ENCODE measurements at regions not wholly inside any gene's neighbourhood (a gene's known extent, or its start where the extent isn't known, plus 50 kb on each side); places are given as distances from the start of the nearest gene placed in this dataset.
"Not testable (repeated sequence)": the region's sequence is repeated elsewhere in the genome, so short reads cannot be mapped to it uniquely, and the experiment has no call there.

DNA sequence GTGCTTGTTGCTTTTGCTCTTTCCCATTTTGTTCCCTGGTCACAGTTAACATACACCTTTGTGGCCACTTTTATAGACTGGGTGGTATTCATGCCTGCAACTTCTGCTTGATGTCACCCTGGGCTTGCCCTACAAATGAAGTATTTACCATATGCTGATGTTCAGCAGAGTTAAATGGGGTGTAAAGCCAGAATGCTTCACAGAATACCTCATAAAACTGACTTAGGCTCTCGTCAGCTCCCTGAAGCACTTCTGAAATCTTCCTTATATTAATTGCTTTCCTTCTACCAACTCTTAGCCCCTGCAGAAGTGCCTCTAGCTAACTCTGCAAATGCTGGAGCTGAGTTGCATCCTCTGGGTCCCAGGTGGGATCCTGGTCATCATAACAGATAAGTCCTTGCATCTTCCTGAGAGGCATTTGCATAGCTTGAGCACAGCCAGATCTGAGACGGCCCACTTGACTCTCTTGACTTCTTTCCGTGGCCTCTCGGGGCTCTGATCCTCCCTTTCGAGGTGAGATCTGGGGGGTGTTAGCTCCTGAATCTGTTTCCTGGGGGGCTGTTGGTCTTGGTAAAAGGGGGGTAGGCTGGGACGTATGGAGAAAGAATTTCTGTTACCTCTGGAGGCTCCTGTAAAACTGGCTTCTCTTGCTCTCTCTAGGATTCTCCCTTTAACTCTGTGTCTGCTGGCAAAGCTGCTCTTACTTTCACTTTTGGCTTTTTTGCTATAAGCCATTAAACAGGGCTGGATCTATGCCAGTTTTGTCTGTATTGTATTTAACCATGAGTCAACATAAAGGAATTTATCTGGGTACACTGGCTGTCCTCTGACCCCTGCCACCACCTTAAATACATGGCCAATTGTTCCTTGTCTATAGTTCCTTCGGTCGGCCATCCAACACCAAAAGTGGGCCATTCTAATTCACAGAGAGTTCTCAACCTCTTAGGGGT, 223.0 kb upstream of the SYNCRIP start:
- peak; percentile 77 for DNase-seq (ENCODE audit: low read depth, low spot score)

DNA sequence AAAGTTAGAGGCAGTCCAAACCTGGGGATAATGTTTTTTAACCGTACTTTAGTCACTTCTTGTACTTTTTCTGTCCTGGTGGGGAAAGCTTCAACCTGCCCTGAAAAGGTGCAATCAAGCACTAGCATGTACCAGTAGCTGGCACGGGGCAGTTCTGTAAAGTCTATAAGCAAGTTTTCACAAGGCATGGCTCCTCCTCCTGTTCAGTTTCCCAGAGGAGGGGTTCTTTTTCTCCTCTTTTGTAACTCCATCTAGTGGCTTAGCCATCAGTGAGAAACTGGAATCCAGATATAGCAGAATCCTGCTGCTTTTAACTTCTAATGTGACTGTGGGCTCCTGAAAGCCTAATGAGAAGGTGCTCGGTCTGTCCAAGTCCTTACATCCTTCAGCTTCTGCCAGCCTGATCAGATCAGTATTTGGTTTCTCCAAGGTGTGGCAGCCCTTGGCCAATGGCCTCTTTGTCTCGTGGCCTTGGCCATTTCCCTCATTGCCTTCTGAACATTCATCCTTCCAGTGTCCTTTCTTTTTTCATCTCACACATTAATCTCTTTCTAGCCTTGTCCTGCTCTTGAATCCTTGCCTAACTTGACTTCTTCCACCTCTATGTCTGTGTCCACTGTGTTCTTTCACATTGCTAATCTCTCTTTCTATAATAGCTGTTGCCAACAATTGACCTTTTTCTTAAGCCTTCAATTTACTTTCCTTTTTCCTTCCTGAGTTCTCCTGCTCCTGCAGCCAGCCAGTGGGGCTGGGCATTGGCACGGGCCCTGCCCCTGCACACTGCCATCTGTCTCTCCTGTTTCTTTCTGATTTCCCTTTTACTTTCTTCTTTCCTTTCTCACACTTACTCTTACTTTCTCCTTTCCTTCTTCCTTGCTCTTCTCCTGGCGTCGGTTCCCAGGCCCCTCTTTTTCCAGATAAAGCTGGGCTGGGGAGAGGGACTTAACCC, 222.0 kb upstream of the SYNCRIP start:
- peak; percentile 20 for DNase-seq (ENCODE audit: low read depth, low spot score)

DNA sequence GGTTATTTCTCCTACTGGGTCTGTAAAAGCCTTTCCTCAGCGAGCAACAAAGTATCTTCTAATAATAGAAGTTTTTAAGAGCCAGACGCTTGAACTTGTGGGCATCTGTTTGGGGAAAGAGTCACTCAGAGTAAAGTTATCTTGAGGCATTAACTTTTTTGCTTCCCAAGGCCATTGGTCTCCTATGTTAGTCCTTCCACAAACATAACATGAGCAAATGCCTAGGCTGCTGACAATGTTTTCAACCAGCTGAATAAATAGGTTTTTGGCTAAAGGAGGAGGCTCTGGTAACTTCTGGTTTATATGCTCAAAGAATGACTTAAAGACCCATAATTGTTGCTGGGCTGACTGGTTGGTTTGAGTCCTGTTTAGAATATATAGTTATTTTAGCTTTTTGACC, 213.5 kb upstream of the SYNCRIP start:
- DNase-seq (ENCODE audit: low read depth, low spot score), result no peak

DNA sequence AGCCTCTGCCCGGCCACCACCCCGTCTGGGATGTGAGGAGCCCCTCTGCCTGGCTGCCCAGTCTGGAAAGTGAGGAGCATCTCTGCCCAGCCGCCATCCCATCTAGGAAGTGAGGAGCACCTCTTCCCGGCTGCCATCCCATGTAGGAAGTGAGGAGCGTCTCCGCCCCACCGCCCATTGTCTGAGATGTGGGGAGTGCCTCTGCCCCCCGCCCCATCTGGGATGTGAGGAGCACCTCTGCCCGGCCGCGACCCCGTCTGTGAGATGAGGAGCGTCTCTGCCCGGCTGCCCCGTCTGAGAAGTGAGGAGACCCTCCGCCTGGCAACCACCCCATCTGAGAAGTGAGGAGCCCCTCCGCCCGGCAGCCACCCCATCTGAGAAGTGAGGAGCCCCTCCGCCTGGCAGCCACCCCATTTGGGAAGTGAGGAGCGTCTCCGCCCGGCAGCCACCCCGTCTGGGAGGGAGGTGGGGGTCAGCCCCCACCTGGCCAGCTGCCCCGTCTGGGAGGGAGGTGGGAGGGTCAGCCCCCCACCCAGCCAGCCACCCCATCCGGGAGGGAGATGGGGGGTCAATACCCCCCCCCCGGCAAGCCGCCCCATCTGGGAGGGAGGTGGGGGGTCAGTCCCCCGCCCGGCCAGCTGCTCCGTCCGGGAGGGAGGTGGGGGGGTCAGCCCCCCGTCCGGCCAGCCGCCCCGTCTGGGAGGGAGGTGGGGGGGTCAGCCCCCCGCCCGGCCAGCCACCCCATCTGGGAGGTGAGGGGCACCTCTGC, 195.8 kb upstream of the SYNCRIP start:
- DNase-seq (ENCODE audit: low read depth, low spot score), result not testable (repeated sequence)

DNA sequence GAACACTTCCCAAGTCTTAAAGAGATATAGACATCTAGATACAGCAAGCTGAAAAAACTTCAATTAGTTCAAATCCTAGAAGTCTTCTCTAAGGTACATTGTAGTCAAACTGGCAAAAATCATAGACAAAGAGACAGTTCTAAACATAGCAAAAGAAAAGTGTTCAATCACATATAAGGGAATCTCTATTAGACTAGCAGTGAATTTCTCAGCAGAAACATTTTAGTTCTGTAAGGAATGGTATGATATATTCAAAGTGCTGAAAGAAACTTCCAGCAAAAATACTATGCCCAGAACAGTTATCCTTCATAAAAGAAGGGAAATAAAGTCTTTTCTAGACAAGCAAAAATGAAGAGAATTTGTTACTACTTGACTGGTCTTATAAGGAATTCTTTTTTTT, 186.3 kb upstream of the SYNCRIP start:
- DNase-seq (ENCODE audit: low read depth, low spot score), result no peak

DNA sequence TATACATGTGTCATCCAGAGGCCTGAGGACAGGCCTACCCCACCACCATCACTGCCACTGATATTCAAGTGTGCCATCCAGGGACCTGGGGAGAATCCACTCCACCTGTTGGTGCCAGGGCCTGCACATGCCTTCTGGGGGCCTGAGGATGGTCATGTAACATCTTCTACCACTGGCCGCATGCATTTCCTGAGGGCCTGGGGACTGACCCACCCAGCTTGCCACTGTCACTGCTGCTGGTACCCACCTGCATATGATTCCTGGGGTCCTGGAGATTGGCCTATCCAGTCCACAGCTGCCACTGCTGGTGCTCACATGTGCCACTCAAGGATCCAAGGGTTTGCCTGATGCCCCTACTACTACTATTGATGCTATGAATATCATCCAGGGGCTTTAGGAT, 184.3 kb upstream of the SYNCRIP start:
- DNase-seq (ENCODE audit: low read depth, low spot score), result no peak

DNA sequence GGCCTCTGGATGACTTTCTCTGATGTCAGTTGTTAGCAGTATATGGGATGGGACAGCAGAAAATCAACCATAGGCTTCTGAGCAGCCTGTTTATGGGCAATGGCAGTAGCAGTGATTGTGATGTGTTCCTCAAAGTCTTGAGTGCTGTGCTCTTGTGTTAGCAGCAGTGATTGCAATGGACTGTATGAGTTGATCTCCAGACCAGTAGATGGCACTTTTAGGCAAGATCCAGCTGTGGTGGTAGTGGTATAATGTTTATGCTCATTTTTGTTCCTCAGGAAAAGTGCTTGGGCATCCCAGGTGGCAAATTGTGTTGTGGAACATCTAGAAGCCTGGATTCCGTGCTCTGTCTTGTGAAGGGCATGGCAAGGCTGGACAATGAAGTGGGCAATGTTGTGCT, 181.6 kb upstream of the SYNCRIP start:
- no peak for DNase-seq (ENCODE audit: low read depth, low spot score)

DNA sequence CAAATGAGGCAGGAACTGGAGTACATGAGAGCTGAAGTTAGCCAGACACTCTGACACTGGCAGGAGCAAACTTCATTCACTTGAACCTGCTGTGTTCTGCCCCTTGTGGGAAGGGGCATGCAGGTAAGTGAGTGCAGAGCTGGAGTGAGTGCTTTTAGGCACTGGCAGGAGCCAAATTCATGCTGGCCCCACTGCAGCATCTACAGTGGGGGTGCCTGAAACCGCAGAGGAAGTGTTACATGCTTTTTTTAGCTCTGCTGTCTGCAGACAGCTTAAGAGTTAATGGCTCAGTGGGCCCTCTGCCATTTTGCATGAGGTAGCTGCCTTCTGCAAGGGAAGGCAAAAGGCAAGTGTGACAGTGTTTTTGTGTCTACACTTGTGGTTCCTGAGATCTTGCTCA, 167.9 kb upstream of the SYNCRIP start:
- no peak for DNase-seq (ENCODE audit: low read depth, low spot score)

DNA sequence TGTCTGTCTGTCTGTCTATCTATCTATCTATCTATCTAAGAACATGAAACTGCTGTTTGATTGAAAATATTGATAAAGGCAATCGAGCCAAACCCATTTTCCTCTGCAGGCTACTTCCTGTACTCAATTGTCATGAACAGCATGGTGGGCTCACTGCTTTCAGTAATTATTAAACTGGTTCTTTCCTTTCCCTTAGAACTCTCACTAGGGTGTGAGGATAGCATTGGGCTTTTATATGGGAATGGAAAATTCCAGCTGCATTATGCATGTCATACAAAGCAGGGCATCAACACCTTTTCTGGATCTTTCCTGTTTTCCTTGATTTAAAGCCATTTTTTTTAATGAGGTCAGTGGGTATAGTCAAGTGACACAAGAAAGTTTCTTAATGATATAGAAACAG, 161.0 kb upstream of the SYNCRIP start:
- DNase-seq (ENCODE audit: low read depth, low spot score), result no peak

DNA sequence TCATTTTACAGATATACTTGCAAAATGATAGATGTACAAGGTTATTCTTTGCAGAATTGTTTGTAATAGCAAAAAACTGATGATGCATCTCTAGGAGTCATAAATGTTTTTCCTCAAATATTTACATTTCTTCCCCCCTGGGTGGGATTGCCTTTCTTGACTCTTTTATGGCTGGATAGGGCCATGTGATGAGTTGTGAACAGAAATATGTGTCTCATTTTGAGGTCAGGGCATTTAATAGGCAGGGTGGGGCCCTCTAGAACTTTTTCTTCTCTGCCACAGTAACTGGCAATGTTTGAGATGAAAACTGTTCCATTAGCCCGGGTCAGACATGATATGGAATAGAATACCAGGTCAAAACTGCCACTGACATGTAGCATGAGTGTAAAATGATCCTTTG, 159.5 kb upstream of the SYNCRIP start:
- DNase-seq (ENCODE audit: low read depth, low spot score), result no peak

DNA sequence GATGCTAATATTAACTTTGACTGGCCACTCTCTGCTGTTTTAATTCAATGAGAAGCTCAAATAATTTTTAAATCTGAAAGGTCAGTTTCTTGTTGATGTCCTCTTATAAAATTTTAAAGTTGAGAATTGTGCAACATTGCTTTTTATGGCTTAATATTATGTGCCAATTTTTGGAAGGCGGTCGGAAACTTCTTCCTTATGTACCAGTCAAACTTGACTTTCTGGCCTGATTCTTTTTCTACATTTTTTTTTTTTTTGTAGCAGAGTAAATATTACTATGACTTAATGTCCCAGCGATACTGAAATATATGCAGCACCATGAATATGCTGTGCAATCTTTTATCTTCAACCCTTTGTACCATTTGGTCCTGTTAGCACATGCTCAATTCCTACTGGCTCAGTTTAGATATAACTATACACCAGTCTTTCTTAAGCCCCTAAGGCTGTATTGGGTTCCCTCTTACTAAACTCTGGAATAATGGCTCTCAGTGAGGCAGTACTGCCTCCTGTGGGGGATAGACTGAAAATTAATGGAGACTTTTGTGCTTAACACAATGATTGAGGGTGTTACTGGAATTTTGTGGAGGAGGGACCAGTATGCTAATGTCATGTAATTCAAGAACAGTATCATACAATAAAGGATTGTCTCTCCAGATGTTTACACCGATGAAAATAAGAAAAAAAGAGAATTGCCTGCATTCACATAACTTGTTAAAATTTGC, 156.4 kb upstream of the SYNCRIP start:
- no peak for DNase-seq (ENCODE audit: low read depth, low spot score)

DNA sequence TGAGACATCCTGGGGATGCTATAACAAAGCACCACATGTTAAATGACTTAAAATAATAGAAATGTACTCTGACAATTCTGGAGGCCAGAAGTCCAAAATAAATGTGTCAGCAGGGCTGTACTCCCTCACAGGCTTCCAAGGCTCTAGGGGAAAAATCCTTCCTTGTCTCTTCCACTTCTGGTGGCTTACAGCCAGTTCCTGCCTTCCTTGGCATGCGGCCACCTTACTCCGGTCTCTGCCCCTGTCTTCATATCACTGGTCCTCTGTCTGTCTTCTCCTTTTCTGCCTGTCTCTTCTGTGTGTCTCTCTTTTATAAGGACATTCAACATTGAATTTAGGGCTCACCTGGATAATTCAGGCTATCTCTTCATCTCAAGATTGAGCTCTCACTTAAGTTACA, 155.3 kb upstream of the SYNCRIP start:
- no peak for DNase-seq (ENCODE audit: low read depth, low spot score)

DNA sequence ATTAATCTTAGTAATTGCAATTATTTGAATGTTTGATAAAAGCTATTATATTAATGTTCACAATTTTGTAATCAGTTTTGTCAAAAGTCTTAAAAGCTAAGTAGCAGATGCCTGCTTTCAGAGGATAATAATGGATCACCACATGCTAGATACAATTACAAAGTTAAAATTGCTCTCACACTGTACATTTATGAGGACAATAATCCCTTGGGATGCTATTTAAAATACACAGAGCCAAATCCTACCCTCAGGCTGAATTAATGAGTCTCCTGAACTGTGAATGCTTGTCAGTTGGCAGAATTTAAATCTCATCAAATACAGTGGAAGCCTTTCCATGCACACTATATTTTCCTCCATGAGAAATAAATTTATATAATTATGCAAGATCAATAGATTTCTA, 153.3 kb upstream of the SYNCRIP start:
- DNase-seq (ENCODE audit: low read depth, low spot score), result no peak

DNA sequence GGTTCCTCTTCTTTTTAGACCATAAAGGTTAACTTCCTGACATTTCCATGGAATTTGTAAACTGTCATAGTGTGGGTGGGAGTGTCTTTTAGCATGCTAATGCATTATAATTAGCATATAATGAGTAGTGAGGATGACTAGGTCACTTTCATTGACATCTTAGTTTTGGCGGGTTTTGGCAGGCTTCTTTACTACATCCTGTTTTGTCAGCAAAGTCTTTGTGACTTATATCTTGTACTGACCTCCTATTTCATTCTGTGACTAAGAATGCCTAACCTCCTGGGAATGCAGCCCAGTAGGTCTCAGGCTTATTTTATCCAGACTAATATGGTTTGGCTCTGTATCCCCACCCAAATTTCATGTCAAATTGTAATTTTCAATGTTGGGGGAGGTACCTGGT, 149.6 kb upstream of the SYNCRIP start:
- no peak for DNase-seq (ENCODE audit: low read depth, low spot score)

DNA sequence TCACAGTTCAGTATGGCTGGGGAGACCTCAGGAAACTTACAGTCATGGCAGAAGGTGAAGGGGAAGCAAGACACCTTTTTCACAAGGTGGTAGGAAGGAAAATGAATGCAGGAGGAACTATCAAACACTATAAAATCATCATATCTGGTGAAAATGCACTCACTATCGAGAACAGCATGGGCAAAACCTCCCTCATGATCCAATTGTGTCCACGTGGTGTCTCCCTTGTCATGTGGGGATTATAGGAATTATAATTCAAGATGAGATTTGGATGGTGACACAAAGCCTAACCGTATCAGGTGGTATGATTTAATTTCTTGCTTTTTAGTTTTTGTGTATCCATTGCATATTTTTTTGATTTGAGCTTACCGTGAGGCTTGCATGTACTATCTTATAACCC, 133.2 kb upstream of the SYNCRIP start:
- DNase-seq (ENCODE audit: low read depth, low spot score), result no peak

DNA sequence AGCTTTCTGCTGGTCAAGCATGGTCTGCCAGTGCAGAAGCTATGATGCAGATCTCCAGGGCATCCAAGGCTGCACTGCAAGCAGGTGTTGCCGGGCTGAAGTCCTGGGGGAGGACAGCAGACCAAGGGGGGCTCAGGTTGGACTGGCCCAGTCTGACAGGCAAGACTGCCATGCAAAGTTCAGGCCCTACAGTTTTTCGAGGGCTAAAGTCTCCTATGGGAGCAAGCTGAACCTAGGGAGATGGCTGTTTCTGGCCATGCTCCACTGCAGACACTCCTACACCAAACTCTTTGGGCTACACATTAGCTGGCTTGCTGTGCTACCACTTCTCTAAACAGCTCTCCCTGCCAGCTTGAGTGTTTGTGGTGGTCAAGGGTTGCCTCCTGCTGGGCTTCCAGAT, 130.0 kb upstream of the SYNCRIP start:
- DNase-seq (ENCODE audit: low read depth, low spot score), result no peak

DNA sequence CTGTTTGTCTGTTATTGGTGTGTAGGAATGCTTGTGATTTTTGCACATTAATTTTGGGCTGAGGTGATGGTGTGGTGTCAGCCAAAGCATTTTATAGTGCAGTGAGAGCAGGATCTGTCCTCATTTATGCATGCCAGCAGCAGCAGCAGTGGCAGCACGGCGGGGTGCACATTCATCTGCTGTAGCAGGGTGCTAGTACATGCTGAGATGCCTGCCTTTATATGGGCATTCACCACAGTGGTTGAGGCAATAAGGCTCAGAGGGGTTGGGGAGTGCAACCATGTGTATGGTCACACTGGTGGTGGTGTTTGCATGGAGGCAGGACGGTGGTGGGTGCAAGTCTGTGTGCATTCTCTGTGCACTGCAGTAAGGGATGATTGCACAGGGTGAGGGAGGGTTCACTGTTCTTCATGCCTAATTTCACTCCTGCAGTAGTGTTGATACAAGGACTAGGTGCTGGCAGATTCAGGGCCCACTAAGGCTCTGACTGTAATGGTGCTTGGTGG, 129.3 kb upstream of the SYNCRIP start:
- DNase-seq (ENCODE audit: low read depth, low spot score), result no peak

DNA sequence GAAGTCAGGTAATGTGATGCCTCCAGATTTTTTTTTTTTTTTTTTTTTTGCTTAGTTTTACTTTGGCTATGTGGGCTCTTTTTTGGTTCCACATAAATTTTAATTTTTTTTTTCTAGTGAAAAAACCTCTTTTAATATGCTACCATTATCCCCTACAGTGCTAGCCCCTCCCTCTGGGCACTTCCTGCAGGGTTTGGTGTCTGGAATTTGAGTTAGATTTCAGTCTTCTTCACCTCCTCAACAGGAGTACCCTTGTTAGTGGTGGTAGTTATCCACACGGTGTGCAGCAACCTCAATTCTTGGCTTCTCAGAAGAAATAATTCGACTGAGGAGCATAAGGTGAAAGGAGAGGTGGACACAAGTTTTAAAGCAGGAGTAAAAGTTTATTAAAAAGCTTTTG, 128.8 kb upstream of the SYNCRIP start:
- no peak for DNase-seq (ENCODE audit: low read depth, low spot score)

DNA sequence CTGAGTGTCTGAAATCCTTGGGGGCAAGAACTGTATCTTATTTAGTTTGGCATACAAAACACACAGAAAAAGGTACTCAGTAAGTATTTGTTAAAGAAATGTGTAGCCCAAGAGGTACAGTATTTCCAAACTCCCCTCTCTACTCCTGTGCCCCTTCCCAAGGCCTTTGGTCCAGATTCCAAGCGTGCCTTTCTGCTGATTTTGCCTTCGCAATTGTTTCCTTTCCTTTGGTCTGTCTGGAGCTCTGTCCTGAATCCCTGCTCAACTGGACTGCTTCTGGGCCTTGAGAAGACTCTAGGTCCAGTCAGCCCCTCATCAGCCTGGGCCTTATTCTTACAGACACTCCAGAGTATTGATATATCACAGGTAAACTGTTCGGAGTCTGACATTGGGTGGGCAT, 122.2 kb upstream of the SYNCRIP start:
- DNase-seq (ENCODE audit: low read depth, low spot score), result no peak

DNA sequence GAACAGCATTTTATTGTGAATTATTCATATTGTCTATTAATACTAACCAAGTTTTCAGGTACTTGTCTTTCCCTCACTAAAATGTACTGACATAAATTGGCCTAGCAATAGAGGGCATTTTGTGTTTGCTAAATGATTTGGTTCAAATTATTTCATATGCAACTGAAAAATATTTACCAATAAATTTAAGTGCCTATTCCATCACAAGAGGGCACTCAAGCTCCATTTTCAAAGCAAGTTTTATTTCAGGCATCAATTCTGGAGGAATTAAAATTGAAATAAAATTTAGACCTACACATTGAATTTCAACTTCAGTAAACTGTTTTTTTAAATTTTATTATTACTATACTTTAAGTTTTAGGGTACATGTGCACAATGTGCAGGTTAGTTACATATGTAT, 114.3 kb upstream of the SYNCRIP start:
- DNase-seq (ENCODE audit: low read depth, low spot score), result peak; percentile 37

DNA sequence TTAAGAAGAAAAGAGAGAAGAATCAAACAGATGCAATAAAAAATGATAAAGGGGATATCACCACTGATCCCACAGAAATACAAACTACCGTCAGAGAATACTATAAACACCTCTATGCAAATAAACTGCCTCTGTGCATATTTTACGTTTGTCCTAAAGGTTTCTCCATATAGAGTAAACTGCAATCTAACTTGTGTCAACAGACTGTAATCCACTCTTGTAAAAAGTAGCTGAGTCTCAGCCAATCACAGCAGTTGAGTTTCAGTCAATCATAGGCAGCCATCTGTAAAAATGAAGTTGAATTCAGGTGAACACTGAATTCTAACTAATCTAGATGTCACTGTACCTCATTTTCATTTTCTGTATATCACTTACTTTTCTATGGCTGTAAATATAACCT, 112.2 kb upstream of the SYNCRIP start:
- DNase-seq (ENCODE audit: low read depth, low spot score), result no peak
